Stimulated activated CD8-positive, alpha-beta memory T cell treated with anti-CD3 and anti-CD28 coated beads, Interleukin-12 subunit alpha, Interleukin-12 subunit beta, amount 100 ng/mL, for 4 hours (primary cell): ENCODE measurements at regions not wholly inside any gene's neighbourhood (a gene's known extent, or its start where the extent isn't known, plus 50 kb on each side); places are given as distances from the start of the nearest gene placed in this dataset.

ENCODE experiments used
- DNase-seq: peaks from one replicate; pipeline ENCODE4 v3.0.0-alpha.2; 2020; ENCODE audit warnings: low read depth

DNA sequence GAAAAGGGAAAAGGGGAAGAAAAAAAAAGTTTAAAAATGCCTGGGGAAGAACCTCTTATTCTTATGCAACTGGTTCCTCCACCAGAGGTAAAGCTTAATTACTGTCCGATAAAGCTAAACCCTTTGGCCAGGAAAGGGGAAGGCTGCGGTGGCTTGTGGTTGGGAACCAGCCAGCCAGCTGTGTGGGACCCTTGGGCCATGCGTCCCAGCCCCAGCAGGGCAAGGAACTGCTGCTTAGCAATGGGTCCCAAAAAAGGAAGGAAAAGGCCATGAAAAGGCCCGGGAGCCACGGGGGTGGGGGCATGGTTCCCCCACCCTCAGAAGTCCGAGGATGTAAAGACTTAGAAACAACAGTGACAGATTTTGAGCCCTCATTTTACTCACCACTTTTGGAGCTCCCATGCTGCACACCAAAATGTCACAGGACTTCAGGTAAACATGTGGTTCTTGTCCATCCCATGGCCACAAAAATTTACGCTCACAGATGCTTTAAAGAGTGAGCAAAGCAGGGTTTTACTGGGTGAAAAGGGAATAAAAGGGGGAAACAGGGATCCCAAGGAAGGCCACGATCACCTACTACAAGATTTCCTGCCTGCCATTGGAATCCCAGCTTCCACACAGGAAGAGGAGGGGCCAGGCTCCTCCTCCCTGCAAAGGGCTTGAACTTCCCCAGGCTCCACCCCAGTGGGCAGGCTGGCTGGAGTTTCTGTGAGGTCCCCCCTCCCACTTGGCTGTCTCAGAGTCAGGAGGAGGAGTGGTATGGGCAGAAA lies 1234.7 kb upstream of the GJE1 start:
- DNase-seq: no peak

DNA sequence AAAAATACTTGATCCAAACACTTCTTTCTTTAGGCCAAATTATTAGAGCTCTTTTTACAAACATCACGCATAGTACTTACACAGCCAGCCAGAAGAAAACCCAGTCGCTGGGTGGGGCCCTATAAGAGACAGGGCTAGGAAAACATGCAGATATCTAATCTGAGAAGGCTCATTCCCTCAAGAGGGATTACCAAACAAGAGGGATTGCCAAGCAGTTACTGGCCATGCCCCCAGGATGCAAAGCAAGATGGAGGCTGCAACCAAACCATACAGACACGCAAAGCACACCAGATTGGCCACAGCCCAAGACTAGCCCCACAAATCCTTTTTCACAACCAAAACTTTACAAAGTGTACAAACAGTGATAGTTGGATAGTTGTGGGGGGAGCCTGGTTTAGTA lies 1235.4 kb upstream of the GJE1 start:
- no peak for DNase-seq

GRCh38 chr6:140893432-140893831 lies 1239.3 kb upstream of the GJE1 start:
- no peak for DNase-seq

DNA sequence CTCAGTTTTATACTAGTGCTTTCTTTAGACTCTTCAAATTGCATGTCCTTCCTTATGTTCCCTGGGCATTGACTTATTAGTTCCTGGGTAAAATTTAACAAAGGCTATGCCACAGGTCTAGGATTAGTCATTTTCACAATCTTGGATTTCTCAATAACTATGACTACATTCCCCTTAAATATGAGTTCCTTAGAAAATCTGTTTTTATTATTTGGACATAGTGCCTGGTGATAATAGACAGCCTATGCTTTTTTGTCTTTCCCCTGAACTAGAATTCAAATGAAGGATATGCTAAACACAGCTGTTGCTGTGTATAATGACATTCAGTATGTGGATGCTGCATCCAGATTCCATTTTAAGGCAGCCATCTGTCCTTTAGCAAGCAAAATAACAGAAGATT lies 1252.8 kb upstream of the GJE1 start:
- no peak for DNase-seq

DNA sequence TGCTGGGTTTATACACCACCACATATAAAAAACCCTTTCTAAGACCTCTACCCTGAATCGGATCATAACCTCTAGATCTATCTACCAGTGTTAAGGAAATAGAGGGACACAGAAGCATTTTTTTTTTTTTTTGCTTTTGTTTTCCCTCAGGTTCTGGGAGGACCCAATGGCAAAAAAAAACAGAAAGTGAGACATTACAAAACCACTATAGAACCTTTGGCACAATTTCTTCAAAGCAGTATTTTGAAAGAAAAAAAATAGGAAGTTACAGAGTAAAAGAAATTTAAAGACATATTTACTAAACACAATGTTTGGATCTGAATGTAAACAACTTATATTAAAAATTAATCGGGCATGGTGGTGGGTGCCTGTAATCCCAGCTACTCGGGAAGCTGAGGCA lies 1258.7 kb upstream of the GJE1 start:
- no peak for DNase-seq

- DNase-seq: no peak
Measured at GRCh38 chr6:140872885-140873284, 1259.8 kb upstream of the GJE1 start.

- DNase-seq: no peak
Measured at GRCh38 chr6:140871911-140872310, 1260.8 kb upstream of the GJE1 start.

- no peak for DNase-seq
Measured at GRCh38 chr6:140867336-140867735, 1265.4 kb upstream of the GJE1 start.

DNA sequence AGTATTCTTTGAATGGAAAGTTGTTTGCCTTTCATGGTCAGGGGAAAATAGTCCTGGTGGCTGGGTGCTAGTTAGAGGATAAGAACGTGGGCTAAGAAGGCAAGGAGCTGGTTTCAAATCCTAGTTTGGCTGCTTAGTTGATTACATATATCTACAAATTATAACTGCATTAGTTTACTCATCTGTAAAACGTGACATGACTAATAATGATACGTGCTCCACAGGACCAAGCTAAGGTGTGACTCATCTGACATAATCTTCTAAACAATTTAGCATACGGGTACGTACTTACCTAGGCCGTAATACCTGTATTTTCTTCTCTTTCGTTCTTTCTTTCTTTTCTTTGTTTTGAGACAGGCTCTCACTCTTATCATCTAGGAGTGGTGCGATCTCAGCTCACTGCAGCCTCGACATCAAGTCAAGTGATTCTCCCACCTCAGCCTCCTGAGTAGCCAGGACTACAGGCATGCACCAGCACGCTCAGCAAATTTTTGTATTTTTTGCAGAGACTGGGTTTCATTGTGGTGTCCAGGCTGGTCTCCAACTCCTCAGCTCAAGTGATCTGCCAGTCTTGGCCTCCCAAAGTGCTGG lies 1274.2 kb upstream of the GJE1 start:
- DNase-seq: no peak

GRCh38 chr6:140857739-140858380 lies 1274.9 kb upstream of the GJE1 start:
- DNase-seq: no peak

DNA sequence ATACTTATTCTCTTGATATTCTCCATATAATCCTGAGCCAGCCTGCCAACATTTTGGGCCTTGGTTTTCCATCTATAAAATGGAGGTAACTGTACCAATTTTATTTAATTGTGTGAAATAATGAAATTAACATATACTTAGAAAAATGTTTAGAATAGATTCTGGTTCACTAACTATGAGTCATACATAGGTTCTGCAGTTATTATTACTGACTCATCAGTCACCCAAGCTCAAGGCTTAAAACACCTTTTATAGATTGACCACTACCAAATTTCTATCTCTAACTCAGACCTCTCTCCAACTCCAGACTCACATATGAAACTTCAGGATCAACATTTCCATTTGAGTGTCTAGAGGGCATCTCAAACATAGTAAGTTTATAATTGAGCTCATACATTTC lies 1277.2 kb upstream of the GJE1 start:
- no peak for DNase-seq

DNA sequence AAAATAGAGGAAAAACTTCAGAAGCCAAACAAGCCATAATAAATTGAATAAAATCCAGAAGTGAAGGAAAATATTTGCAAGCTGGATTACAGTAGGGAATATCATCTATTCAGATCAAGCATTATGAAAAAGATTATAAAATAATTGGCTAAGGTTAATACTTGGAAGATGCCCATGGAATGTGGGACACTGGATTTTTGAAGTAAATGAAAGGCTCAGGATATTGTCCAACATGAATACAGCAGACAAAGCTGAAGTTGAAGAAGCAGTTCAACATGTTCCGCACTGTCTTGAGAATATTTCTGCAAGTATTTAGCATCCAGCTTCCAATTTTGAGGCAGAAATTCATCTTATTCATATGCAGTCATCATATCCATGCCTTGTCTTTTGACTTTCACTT lies 1278.4 kb upstream of the GJE1 start:
- no peak for DNase-seq

- DNase-seq: no peak
Measured at GRCh38 chr6:140850438-140850837, 1282.3 kb upstream of the GJE1 start.

GRCh38 chr6:140849456-140849855 lies 1283.3 kb upstream of the GJE1 start:
- no peak for DNase-seq

- no peak for DNase-seq
Measured at GRCh38 chr6:140847262-140847645, 1285.5 kb upstream of the GJE1 start.

DNA sequence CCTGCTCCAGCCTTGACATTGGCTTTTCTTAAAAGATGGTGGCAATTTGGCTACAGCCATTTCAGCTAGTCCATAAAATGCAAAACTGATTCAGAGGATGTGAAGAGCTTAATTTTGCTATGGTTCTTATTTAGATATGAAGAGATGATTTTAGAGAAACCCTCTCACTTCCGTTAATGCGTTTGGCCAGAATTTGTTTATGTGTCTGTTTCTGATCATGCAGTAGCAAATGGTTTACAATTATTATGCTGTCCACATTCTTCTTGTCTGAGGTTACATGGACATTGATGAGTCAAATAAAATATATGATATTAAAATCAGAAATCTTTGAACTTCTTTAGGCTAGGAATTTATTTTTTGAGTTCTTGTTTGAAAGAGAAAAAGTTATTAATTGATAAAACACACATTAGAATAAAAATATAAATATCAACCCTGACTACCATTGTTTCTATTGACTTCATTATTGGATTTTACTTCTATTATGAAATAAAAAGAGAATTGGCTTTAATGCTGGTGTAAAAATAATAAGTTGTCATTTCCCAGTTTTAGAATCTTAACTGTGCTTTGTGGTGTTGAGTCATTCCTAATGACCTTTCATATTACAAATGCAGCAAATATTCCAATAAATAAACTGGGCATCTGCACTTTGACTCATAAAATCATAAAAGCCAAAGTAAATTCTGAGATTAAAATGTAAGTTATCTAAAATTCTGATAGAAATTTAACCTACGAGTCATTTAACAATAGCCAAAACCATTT lies 1286.0 kb upstream of the GJE1 start:
- DNase-seq: no peak

DNA sequence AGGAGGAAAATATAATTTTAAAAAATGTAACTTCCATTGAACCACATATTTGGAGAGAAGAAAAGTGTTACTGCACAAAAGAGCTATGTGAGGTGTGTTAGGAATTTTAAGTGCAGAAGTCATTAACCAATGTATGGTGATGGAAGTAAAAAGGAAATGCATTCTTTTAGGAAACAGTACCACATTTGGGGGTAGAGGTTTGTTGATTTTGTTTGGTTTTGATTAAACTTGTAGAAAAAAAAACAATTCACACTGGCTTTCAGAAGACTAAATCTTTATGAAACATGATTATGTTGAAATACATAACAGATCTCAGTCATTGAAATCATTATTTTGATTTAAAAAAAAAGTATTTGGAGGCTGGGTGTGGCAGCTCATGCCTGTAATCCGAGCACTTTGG lies 1287.0 kb upstream of the GJE1 start:
- no peak for DNase-seq

DNA sequence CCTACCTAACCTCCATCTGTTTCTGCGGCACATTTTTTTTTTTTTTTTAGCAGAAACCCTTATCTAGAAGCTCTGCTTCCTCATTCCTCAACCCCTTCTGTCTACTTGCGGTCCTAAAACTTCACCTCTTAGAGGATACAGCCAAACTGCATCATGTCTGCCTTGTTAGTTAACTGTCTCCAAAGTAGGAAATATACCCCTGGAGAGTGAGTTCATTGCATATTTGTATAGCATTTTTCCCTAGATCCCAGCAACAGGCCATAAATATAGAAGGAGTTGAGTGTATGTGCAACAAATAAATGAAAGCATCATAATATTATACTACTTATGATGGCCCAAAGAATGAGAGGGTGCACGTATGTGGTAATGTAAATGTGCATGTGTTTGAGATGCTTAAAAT lies 1288.6 kb upstream of the GJE1 start:
- no peak for DNase-seq

DNA sequence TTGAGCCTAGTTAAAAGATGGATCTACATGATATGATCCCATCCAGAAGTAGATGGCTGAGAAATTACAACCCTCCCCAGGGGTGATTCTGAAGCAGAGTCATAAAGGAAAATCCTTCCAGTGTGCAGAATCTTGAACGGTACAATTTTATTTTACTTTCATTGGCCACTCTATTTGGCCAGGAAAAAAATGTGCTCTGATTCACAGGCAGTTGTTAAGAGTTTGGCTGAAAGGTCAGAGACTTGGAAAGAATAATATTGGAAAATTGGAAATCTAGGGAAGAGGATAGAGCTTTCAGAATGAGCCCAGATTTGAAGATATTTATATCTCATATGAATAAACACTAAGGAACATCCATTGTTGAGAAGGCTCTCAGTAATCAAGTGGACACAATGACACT lies 1299.3 kb upstream of the GJE1 start:
- no peak for DNase-seq

DNA sequence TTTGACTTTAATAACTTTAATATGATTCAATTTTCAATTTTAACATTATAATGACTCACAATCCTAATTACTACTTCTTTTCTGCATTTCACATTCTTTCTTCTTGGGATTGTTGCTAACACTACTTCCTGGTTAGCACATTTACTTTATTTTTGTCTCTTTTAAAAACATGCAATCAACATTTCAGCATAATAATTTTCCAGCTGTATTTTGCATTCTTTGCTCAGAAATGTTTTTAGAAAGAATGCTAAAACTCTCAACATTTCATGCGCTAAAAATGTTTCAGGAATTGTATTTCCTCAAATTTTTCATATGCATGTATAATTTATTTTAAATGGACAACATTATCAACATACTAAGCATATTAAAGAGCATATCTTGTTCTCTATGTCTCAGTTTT lies 1302.1 kb upstream of the GJE1 start:
- no peak for DNase-seq

GRCh38 chr6:140828856-140829255 lies 1303.9 kb upstream of the GJE1 start:
- DNase-seq: no peak

GRCh38 chr6:140827593-140827992 lies 1305.1 kb upstream of the GJE1 start:
- no peak for DNase-seq

- DNase-seq: no peak
Measured at GRCh38 chr6:140825731-140826130, 1307.0 kb upstream of the GJE1 start.
